HG02623 (cell line): ENCODE measurements at regions not wholly inside any gene's neighbourhood (a gene's known extent, or its start where the extent isn't known, plus 50 kb on each side); places are given as distances from the start of the nearest gene placed in this dataset.

ENCODE experiments used
- ATAC-seq: cut with Tn5 transposase; IDR thresholded peaks from one replicate; pipeline ENCODE4 v1.9.1; 2021; ENCODE audit warnings: moderate library complexity; ENCODE audit not compliant: unreplicated experiment

DNA sequence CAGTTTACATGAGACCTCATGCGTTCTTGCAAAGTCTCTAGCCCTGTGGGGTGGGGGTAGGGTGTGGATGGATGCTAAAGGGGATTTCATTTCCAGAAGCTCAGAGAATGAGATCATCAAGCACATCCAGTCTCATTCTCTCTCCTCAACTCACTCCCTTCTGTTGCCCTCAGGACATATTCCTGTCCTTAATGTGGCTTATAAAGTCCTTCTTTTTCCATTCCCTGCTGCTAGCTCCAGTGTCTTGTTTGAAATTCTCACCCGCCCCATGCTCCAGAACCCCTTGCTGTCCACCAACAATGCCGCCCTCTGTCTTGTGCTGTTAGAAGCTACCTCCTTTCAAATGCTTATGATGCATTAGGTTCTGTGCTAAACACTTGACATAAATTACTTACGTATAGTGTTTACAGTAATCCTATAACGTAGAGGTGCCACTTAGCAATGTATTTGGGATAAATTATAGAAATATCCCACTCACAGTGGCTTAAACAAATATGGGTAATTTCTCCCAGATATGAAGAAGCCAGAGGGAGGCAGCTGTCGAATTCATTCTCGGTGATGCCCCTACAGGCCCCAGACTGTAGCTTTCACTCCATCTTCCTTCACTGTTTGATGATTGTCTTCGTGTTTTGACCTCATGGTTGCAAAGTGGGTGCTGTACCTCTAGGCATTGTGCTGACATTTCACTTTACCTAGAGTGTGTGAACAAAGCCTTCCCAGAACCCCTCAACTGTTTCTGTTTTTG is 273.1 kb upstream of the TBL1XR1 start:
- no peak for ATAC-seq

DNA sequence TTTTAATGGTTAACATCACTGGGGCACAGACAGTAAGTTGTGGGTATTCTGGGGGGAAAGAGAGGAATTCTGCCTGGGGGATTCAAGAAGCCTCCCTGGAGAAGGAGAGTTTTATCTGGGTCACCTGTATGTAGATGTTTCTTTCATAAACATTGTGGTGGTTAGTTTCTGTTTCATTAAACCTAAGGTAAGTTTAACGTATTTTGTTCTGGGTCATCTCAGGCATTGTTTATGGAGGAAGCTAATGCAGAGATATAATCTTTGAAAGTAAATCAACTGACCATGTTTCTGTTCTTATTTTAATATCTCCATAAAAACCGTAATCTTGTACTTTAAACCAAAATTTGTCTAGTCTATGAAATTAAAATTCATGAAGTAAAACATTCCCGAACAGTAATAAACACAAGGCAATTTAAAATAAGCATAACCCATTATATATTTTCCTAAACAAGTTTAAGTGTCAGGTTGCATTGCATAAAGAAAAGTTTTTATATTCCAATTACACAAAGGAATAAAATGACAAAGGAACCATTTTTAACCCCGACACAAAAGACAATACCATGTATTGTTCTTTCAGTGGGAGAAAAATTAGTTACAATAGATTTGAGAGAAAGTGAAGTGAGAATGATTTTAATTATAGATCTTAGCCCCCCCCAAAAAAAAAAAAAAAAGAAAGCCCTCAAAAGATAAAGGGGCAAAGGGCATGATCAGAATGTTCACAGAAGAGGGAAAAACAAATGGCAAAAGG is 274.6 kb upstream of the TBL1XR1 start:
- ATAC-seq, result no peak

DNA sequence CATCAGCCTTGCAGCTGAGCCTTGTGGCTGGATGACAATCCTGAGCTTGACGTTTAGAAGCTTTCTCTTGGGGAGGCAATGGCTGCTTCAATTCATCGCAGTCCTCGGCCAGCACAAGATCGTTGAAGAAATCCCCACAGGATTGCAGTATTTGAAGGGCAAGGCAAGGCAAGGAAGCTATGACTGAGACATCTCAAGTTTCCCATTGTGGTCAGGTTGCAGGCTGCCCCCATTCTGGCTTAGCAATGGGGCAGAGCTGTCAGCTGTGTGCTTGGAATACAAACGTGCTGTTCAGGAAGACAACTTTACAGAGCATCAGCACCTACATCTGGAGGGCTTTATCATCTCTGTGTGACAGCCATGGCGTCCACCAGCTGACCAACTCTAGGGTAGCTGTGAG is 275.9 kb upstream of the TBL1XR1 start:
- no peak for ATAC-seq

DNA sequence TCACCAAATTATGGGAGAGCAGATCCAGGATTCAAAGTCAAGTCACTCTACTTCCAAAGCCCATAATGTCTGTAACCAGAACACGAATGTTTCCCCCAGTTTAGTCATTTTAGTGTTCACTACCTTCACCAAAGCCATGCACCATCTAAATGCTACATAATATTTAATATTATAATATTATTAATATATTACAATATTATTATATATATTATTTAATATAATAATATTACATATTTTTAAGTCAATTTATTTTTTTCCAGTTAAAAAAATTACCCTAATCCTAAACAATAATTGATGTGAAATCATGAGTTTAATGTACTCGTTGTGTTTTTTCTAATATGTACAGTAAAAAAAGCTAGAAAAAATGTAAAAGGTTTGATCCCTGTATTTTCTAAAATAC is 276.6 kb upstream of the TBL1XR1 start:
- ATAC-seq, result no peak

DNA sequence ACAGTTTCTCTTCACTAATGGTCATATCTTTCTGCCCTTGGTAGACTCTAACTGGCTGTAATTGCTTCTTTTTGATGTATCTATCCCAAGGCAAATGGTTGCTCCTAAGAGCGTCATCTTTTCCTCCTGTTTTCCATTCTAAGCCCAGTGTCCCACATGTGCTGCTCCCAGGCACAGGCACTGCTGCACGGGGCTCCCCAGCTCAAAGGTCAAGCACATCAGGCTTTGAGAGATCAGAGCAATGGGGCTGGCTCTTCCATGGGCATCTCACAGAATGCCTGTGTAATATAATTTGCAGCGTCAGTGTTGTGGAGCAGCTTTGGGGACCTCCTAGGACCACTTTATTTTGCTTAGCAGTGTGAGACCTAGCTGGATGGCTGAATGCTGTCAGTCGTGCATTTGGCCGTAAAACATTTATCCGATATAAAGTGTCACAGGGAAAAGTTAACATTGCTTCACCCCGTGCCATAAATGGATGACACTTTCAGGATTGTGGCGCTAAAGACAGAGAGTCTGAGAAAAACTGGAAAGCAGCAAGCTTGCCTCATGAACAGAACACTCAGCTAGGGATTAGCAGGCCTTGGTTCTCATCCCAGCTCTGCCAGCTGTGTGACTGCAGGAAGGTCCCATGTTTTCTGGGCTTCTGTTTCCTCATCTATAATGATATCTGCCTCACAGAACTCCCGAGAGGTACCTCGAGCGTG is 277.5 kb upstream of the TBL1XR1 start:
- ATAC-seq, result no peak

DNA sequence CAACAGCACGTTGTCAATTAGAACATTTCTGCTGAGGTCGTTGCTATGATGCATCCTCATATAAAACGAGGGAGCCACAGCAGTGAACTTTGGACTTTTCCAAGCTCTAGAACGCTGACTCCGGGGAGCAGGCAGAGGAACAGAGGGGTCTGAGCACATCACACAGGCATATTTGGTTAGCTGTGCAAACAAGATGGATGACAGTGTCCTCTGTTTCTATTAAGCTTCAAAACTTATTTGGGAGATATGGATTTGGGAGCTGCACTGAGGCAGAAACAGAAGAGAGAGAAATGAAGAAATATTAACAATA is 278.0 kb upstream of the TBL1XR1 start:
- ATAC-seq, result no peak

DNA sequence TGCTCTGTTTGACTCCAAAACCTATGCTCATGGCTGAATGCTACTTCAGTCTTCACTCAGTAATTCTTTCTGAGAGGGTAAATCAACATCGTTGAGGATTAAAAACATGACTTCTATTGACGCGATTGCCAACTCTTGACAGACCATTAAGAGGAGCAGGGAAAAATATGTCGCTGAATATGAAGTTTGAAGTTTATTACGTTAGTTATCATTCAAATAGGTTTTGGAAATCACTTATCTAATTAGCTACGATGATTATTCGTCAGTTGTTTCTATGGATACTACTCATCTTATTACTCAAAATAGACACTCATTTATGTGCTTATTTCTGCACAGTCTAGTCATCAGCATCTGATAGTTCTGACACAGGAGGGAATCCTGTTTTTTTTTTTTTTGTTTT is 279.2 kb upstream of the TBL1XR1 start:
- ATAC-seq, result no peak

DNA sequence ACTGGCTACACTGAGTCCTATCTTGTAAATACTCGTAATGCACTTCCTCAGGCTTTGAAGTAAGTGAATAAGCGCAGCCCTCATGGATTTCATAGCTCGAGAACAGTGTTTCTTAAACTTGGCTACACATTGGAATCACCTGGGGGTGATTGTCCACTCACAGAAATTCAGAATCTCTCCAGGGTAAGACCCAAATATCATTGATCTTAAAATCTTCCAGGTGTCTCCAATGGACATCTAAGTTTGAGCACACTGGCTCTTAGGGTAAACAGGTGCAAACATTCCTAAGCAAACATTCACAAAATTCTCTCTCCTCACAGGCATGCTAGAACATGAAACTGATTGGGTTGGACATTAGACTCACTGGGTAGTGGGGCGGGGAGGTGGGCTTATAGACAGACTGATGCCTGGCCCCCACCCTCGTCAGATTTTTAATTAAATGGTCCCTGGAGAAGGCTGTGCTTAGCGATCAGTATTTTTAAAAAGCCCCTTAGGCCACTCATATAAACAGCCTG is 279.7 kb upstream of the TBL1XR1 start:
- ATAC-seq, result no peak

DNA sequence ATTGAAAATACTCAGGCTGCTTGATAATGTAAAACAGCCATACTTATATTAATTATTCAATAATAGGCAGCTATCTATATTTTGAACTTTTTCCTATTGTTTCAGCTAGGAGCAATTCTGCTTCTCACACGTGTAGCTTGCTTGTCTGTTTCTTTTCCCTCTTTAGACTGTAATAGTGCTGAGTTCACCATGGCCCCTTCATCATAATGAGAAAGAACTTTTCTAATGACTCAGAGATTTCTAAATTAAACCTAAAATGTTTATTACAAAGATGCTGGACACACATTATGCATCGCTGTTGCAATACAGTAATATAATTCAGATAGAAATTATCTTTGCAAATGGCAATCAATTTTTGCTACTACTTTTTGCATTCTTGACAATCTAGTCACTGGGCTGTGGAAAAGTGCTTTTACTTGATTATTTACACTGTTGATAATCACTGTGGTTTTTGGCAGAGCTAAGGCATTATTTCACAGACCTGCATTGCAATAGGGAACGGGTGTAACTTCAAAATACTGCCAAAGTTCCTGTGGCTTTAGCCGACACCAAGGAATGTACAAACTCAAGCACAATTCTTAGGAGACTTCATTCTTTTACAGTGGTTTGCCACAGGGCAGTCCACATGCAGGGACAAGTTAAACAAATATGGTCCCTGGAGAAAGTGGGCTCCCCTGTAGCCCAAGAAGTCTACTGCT is 281.0 kb upstream of the TBL1XR1 start:
- ATAC-seq, result no peak

DNA sequence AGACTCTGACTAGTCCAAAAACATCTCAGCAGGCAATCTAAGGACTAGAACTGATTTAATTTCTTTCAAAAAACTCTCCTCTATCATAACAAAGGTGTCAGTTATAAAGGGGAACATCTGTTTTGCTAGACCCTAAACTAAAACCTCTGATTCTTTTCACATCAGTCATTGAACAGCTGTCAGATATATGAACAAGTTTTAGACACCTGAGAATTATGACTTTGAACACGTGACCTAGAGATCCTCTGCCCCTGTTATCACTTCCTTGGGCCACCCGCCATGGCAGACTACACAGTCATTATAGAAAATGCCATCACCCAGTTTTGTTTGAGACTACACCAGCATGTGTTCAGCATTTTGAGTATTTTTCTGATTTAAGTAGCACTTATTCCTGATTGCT is 282.3 kb upstream of the TBL1XR1 start:
- ATAC-seq, result no peak

DNA sequence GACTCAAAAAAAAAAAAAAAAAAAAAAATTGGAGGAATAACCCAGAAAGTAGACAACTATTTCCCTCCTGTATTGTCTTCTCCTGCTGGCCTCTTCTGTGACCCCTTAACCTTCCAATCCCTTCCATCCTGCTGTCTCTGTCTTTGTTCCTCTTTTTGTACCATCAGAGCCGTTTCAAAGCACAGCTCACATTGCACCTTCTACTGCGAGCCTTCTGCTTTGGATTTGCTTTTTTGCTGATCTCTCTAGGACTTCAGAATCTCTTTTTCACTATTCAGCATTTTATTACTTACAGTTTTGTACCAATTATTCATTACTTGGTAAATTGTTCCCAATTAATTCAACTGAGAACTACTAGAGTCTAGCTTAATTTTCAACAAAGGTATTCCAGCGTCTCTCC is 284.0 kb upstream of the TBL1XR1 start:
- ATAC-seq, result no peak

DNA sequence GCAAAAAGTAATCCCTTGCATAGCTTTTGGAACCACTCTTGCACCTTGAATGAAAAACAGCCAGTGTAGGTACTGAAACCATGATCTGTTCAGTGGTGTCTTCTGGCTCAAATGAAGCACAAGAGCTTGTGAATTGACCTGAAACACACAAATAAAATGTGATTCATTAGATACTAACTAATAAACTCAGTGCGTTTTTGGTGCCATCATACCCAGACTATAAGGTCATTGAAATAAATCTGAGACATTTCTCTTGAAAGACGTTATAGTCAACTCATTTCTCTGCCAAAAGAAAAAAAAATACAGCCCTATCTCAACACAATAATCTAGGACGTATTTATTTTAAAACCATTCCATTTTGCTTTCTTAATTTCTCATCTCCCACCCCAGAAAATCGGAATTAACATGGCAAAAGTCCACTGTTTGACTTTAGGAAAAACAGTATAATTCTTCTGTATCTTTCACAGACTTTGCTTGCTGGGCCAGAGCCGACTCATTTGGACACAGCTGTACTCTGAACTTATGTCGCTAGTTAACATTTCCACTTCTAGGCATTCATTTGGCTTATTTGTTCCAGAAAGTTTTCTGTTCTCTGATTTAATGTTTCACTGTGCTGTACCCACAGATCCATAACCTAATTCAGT is 284.9 kb upstream of the TBL1XR1 start:
- no peak for ATAC-seq

DNA sequence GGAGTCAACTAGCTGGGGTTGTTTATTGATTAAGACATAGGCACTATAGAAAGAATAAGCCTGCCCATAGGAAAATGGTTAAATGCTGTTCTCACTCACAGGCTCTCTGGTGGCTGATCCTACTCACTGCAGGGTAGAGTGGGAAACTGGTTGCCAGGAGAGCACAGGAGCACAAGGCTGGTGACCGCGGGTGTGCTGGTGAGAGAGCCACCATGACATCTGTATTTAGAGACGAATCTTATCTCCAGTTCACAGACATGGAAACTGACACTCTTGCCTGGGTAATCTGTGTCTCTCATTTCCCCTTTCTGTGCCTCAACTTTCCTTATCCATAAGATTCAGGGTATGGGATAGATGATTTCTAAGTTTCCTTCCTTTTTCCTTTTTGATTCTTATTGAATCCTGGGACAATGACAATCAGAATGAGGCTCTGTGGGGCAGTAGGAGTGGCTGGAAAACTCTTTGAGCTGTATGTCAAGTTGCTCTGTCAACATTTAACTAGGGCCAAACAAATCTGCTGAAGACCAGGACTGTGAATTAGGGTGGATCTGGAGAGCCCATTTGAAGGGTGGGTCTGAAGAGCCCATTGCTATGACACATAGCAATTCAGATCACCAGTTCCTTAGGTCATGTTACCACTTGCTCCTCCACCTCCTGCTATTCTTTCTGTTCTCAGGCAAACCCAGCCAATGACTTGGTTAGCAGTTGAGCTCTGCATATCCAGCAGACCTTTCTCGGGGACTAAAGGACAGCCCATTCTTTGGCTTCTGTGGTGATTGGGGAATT is 286.1 kb upstream of the TBL1XR1 start:
- ATAC-seq, result no peak

DNA sequence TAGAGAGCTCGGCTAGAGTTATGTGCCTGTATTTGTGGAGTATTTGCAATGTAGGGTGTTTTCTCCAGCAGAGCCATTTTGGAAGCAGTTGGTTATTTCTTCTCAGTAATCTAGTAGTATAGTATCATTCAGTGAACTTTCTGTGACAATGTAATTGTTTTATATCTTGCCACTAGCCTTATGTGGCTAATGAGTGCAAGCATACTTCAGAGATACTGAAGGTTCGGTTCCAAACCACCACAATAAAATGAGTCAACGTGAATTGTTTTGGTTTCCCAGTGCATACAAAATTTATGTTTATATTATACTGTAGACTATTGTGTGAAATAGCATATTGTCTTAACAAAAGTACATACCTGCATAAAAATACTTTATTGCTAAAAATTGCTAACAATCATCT is 286.9 kb upstream of the TBL1XR1 start:
- no peak for ATAC-seq

DNA sequence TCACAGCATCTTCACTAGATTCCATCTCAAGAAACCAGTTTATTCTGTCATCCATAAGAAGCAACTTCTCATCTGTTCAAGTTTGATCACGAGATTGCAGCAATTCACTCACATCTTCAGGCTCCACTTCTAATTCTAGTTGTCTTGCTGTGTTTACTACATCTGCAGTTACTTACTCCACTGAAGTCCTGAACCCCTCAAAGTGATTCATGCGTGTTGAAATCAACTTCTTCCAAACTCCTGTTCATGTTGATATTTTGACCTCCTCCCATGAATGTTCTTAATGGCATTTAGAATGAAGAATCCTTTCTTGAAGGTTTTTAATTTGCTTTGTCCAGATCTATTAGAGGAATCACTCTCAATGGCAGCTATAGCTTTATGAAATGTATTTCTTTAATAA is 287.6 kb upstream of the TBL1XR1 start:
- ATAC-seq, result no peak

DNA sequence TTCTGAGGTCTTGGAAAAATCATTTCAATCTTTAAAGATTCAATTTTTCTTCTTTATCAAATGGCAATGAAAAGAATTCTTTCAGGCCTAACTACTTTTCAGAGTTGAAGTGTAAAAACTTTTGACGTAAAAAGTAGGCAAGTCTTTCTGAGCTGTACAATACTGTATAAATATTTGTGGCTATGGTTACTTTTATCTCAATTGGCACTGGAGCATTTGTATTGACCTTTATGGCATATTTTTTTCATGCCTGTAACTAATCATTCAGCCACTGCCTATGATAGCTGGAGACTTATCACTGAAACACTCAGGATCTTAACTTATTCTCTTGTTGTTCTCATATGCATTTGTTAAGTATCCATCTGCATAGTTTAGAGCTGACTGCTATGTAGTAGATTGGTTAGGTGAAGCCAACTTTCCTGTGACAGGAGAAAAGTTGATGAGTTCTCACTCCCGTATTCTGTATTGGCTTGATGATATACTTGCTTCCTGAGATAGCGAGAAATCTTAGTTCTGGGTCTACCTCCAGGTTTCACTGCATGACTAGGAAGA is 290.4 kb upstream of the TBL1XR1 start:
- ATAC-seq, result no peak

DNA sequence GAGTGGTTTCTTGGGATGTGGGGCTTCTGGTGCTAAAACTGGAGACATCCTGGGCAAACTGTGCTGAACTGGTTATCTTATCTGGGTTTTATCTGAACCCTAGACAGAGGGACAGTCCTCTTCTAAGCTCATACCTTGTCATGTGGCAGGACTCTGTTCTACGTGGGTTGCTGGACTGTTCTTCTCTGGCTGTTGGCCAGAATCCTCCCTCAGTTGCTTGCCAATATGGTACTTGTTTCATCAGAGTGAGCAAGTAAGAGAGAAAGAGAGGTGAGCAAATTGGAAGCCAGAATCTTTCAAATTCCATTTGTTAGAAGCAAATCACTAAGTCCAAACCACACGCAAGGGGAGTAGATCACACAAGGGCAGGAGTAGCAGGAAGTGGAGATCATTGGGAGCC is 291.5 kb upstream of the TBL1XR1 start:
- ATAC-seq, result no peak

DNA sequence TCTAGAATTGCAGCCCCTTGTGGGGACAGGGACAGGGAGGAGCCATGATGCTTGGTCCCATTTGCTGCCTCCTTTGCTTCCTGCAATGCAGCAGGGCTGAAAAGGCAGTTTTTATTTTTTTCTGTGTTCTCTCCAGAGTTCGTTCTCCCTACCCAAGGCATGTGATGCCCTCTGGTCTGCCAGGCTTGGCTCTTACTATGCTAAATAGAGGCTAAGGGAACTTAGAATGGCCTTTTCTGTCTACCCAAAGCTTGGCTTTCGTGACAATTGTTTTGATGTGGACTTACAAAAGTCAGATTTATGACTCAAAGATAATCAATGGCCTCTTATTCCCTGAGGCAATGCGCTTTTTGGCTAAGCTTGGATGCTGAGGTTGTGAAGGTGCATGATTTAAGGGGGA is 293.3 kb upstream of the TBL1XR1 start:
- ATAC-seq, result no peak

DNA sequence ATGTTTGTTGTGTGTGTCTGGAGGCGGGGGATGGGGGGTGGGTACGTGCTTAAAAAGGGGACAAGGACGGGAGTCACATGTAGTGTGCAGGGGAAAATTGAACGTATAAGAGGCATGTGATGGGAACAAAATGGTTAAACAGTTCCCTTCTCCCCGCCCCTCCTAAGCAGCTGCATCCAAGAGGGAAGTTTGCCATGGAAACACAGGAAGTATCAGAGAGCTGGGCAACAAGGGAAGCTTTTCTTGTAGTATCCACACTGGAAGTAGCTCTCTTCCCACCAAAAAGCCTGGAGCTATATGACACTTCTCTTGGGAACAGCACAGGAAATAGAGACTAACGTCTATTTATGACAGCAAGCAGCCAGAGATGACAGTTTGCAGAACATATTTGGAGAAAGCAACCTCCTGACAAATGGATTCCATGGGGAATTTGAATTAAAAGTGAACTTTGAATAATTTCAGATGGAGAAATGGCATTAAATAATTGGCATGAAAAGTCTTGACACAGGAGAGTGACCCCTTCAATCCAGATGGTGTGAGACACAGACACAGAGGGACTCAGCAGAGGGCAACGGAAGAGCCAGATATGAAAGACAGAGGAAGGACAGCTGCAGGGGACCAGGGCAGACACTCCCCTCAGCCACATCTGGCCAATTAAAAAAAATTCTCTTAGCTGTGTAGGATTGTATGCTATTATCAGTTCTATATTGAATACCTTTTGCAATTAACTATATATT is 294.2 kb upstream of the TBL1XR1 start:
- no peak for ATAC-seq
